ENCODE measurements at regions not wholly inside any gene's neighbourhood (a gene's known extent, or its start where the extent isn't known, plus 50 kb on each side); places are given as distances from the start of the nearest gene placed in this dataset.

GRCh38 chr10:113978802-113979201, 64.9 kb upstream of the ADRB1 start:
- Histone ChIP-seq H3K4me3 (replicated peaks in 1 of 2; ENCODE audit: low read depth in 1 of 2, low read length in 2 of 2) (no peak overlapping the region), H3K36me3 (ENCODE audit: control insufficient read depth in 1 of 2, insufficient read depth in 2 of 2, low read length in 2 of 2) (no peaks in the 10 kb centered on the region), H2AFZ (ENCODE audit: low read depth, low read length, poor library complexity, severe bottlenecking) (no peak overlapping the region), H3K79me2 (ENCODE audit: insufficient read depth, low read length) (no peaks in the 10 kb centered on the region), H4K20me1 (ENCODE audit: insufficient read depth) (no peaks in the 10 kb centered on the region), H3K9ac (ENCODE audit: low read length) (no peak overlapping the region), H3K4me1 (ENCODE audit: control insufficient read depth in 1 of 2, insufficient read depth in 2 of 2, low read length in 2 of 2) (peaks cover 10 to 23% of the 10 kb centered on the region in 2 experiments; a peak in 3 of 4 replicates), H3K9me3 (ENCODE audit: control insufficient read depth in 1 of 2, insufficient read depth in 1 of 2, low read depth in 1 of 2, low read length in 2 of 2) (no peaks in the 10 kb centered on the region), H3K27me3 (ENCODE audit: insufficient read depth, low read length) (no peaks in the 10 kb centered on the region), H3K27ac (ENCODE audit: low read depth, low read length) (no peak overlapping the region), H3K4me2 (ENCODE audit: low read length) (no peak overlapping the region), H3K9me2 (ENCODE audit: insufficient read depth) (no peaks in the 10 kb centered on the region)
- no TSS peak for BruUV-seq (replicated peaks)
- ATAC-seq (no peak), DNase-seq (ENCODE audit: low read depth, low spot score) (no peak)
- ChIA-PET POLR2A (no interaction called here), CTCF (no interaction called here), RAD21 (ENCODE audit: low non-redundant PET in 1 of 2, low total read pairs in 2 of 2, uncharacterized antibody in 2 of 2, unreplicated experiment in 2 of 2) (no interaction called here)
- intact Hi-C loops (cut with micrococcal nuclease) = no loop called here
- TF ChIP-seq CTCF (IDR thresholded peaks at IDR 0.05 in 2 of 3, conservative IDR thresholded peaks at IDR 0.05 in 1 of 3; ENCODE audit: borderline replicate concordance in 1 of 3, insufficient read depth in 1 of 3, low read depth in 2 of 3, low read length in 2 of 3) = no peak
- TF ChIP-seq EZH2phosphoT487 (IDR thresholded peaks at IDR 0.05; ENCODE audit: borderline replicate concordance) = no peak
- TF ChIP-seq FOSL1 (IDR thresholded peaks at IDR 0.05; ENCODE audit: low read depth) = no peak
- no peak for TF ChIP-seq SP1 (IDR thresholded peaks at IDR 0.05; ENCODE audit: low read depth)
- no peak for TF ChIP-seq REST (IDR thresholded peaks at IDR 0.05; ENCODE audit: low read depth)
- TF ChIP-seq ATF3 (IDR thresholded peaks at IDR 0.05) = no peak
- no peak for TF ChIP-seq JUND (IDR thresholded peaks at IDR 0.05)
- no peak for TF ChIP-seq MAX (IDR thresholded peaks at IDR 0.05)
- TF ChIP-seq SIN3A (IDR thresholded peaks at IDR 0.05; ENCODE audit: low read depth) = no peak
